ENCODE measurements at regions not wholly inside any gene's neighbourhood (a gene's known extent, or its start where the extent isn't known, plus 50 kb on each side); places are given as distances from the start of the nearest gene placed in this dataset.

DNA sequence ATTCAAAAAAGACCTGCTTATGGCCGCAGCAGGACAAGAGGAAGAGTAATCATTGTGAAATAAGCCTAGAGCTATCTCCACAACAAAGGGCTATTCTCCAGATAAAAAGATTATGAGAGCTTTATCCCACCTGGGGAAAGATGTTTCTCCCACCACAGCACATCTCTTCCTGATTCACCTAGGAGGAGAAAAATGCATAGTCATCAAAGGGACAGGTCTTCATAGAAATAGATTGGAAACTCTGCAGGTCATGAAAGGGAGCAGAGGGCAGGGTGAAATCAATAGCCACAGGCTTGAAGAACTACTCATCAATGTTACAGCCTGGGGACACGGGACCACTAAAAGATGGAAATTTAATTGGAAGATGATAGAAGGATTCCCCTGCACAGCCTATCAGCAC, 453.8 kb upstream of the TMEM132C start:
- no peak for DNase-seq

DNA sequence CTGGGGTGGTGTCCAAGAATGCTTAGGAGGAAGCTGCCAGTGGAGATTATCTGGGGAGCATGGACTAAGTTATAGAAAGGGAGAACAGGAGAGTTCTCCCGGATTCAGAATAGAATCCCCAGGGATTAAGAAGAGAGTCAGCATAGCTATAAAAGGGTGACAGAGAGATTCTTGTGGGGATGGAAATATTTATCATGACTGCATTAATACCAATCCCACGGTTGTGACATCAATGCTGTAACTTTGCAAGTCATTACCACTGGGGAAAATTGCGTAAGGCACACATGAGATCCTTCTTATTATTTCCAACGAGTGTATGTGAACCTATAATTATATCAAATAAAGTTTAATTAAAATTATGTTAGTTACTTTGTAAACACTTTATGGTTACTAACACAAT, 447.9 kb upstream of the TMEM132C start:
- no peak for DNase-seq

DNA sequence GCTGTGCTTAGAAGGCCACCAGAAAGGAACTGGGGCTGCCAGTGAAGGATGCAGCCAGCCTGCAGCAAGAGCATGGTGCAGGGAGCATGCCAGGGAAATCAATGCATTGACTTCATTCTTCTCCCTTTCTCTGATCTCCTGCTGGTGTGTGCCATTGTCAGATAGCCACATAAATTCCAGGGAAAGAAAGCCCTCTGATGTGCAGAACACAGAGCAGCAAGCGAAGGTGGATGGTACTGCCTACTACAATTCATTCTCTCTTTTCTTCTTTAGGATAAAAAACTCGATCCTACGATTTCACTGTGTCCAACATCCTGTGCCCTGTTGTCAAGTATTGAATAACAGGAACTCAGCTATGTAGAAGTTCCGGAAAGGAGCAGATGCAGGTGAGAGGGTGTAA, 446.7 kb upstream of the TMEM132C start:
- DNase-seq = no peak

DNA sequence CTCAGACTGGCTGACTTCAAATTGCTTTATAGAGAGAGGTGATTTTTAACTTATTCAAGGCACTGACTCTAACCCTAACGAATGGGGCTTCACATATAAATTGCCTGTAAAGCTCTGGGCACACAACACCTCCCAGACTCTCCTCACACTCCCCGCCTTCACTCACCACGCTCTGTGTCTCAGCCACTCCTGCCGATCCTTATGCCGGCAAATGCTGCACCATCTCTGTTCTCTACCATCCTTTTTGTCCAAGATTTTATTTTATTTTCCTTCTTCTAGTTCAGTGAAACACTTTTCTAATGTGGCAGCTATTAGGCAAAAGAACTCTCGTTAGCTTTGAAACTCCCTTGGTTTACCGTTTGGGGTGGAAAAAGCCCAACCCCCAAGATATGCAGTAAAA, 446.1 kb upstream of the TMEM132C start:
- DNase-seq = no peak

DNA sequence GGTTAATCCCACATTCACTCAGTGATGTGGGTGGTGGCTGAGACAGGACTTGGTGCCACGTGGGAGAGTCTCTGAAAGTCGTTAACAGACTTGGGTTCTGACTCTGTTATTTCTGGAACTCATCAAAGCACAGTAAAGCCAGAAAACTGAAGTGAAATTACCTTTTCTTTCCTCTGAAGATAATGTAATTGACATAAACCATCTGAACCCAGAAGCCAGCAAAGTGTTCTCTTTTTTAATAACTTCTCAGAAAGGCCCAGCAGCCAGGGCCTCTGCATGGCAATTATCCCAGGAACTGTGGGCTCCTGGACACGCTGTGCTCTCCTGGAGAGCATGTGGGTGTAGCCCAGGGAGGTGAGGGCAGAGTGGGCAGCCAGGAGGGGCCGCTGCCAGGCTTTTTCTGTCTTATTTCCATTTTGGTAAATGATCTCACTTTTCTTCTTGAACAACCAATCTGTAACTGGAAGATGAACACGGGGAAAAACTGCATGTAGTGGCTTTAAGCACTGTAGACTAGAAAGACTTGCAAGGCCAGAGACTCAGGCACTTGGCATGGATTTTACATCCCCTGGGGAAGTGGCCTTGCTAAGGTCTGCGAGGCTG, 444.1 kb upstream of the TMEM132C start:
- peak in 12 of 51 donors; percentile 4 to 53 (median 14) for DNase-seq

DNA sequence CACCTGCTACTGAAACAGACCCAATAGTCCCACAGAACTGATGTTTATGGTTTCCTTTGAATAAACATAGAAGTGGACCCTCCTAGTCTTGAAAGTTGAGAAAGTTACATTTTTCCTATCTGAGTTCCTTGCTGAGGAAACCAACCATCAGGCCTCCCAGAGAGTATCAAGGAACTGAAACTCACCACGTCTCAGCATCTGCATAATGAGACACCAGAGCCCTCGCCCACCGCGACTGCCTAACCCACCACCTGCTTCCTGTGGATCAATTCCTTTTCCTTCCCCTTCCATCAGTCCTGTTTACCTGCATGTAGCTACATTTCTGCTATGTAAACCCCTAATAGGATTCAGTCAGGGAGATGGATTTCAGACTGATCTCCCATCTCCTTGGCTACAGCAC, 443.2 kb upstream of the TMEM132C start:
- no peak for DNase-seq

DNA sequence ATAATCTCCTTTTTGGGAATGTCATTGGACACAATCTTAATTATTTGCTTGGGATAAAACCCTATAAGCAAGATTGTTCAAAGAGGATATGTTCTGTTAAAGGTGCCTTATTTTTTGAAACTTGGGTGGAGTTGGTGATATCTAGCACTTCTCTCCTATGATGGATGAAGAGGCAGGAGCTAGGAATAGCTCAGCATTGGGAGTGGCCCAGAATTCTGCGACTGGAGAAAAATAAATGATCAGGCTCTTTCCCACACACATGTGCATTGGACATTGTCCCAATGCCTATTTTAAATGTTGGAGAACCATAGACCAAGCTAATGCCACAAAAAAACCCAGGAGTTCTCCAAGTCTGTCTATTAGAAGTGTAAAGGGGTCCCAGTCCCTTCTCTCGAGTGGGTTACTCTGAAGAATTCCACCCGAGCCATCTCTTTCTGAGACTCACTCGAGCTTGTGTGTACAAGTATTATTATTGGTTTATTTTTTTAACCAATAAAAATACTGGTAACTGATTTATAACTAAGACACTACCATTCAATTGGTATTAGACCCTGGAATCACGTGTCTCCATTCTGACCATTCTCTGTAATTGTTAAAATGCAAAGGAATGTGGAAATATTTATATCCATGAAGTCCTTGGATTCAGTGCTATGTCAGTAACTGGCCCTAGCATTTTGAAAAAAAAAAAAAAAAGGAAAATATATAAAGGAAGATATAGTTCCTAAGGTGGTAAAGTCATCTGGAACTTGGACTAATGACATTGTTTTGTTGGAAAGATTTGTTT, 437.5 kb upstream of the TMEM132C start:
- DNase-seq = no peak

DNA sequence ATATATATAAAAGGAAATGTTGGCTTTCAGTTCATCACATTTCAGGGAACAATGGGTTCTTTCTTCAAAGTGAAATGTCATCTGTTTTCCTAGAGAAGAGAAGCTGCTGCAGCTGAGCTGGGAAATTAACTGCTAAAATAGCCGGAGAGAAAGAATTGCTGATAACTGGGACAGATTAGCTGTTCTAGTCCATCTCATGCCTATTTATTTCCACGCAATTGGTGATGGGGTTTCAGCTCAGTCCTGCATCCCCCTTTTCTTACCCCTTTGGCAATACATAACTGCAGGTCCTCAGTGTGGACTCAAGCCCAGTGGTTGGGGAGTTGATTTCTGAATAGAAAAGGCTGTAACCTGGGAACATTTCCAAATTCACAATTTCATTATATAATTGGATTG, 436.9 kb upstream of the TMEM132C start:
- DNase-seq = peak in 2 of 51 donors; percentile 19 to 27

DNA sequence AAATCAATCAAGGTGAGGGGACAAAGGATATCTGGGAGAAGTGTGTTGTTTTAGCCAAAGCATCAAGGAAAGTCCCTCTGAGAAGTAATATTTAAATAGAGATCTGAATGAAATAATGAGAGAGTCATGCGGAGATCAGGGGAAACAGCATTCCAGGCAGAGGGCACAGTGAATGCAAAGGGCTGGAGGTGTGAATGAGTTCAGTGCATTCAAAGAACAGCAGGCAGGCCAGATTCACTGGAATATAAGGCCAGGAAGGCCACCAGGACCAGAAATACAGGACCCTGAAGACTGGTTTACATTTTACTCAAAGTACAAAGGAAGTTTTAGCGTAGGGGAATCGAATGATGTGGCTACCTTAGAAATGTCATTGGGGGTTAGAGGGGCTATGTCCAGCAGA, 436.2 kb upstream of the TMEM132C start:
- DNase-seq = no peak

DNA sequence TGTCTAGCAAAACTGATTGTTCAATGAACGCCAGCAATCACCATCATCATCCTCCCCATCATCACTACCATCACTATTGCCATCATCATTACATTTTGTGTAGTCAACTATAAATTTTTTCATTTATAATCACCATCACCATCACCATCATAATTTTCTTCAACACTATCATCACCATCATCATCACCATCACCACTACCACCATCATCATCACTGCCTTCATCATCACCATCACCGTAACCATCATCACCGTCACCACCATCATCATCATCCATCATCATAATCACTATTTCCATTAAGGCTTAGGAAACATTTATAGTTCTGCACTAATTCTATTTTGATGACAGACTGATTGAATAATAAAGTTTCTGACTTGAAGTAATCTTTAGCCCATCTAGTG, 434.8 kb upstream of the TMEM132C start:
- DNase-seq = no peak

DNA sequence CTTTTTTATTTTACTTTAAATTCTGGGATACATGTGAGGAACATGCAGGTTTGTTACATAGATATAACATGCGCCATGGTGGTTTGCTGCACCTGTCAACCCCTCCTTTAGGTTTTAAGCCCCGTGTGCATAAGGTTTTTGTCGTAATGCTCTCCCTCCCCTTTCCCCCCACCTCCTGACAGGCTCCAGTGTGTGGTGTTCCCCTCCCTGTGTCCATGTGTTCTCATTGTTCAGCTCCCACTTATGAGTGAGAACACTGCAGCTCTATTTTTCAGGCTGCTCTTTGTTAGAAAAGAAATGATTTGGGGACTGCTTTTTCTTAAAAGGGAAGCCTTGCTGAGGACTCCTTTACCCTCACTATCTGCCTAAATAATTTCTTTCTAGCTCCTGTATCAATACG, 430.2 kb upstream of the TMEM132C start:
- peak in 7 of 51 donors; percentile 3 to 28 (median 10) for DNase-seq

DNA sequence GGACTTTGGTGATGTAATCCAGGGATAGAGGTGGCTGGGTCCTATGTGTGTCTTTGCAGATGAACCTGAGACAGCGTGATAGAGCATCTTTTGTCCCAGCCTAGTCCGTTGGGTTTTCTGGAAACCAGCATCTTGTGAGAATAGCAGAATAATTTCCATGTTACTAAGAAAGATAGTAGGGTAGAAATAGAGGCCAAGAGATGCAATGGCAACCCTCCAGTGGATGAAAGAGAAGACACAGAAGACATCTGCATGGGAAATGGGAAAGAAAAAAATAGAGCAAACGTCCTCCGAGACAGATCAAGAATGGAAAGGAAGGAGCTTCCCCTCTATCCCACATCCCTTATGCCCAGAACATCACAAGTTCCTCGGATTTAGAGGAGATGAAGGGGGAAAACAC, 409.3 kb upstream of the TMEM132C start:
- DNase-seq = no peak

DNA sequence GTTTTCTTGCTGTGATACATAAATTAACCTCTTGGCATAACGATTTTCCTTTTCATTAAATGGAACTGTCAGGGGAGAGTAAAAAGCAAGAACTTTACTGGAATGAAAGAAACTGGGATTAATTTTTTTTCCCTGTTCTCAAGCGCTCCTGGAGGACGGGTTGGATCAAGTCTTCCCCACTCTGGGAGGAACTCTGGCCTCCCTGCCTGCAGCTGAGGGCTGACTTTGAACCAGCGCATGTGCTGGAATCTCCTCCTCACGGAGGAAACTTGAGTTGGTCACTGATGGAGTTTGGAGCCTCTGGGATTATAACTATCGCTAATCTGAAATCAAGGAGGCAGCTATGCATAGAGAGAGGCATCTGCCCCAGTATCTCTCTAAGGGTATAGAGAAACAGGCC, 406.4 kb upstream of the TMEM132C start:
- no peak for DNase-seq

DNA sequence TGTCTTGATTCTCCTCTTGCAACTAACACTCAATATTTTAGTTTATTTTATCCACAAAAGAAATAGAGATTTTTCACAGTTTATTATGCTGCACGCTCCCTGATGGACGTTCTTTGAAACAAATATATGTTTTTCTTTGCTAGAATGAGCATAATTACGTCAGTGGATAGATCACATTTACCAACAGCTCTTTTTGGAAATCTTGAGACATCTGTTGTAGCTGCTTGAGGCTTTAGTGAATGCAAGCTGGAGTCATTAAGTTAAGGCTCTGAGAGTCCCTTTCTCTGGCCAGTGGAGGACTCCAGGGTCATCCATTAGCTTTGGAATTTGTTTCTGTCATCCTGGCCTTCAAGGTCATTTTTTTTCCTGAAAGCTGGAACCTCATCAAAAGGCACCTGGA, 405.6 kb upstream of the TMEM132C start:
- DNase-seq = no peak

DNA sequence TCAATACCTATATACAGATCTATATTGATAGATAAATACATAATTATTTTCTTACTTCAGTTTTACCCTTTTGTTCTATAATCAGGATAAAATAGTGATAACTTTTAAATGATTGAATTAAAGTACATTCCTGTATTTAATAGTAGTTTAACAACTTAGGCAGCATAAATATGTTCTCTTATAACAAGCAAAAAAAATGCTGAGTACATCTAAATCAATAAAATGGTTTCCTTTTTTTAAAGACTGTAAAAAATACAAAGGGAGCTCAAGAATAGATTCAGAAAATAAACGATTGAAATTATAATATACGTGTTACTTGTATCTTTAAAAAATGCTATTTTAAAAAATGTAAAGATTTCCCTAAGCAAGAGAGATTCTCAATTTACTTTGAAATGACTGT, 393.7 kb upstream of the TMEM132C start:
- no peak for DNase-seq

DNA sequence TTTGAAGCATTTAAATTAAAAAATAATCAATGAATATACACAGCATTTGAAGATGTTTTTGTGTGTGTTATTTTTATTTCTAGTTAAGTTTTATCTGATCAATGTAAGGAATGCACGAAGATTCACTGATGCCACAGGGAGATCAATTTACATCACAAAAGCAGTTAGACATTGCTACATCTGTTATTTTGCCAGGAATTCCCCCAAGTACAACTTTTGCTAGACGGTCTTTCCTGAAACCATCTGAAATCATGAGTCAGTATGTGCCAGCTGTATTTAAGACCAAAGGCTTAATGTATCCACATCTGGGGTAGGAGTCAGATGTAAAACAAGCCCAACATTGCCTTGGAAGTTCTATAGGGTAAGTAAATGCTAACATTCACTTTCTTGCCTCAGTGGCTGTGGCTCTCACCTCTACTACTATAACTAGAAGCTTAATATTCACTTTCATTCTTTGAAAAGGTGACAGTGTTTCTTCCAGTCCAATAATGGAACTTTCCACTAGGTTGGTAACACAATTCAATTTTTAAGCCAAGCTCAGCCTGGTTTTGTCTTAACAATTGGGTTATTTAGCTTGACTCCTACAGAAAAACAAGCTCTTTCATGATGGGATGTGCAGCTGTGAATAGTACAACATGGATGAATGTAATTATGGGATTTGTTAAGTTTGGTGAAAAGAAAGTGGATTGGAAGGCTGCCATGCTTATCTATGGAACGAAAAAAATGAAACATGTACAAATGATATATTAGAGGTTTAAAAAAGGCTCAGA, 385.4 kb upstream of the TMEM132C start:
- peak in 2 of 51 donors; percentile 19 to 64 for DNase-seq

DNA sequence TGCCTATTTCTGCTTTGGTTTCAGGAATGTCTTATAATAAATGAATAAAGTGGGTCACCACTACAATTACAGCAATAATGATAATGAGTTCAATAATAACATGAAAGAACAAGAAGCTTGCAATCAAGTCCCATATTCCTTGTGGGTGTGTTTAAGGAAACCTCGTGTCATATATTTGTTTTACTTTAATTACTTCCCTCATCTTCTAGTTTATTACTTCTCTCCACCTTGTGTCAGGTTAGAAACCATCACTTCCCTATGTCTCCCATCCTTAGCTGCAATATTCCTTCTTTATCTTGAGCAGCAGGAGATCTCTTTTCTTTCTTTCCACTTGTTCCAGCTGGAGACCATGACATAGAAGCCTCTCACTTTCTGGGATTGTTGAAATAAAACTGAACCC, 384.0 kb upstream of the TMEM132C start:
- no peak for DNase-seq

DNA sequence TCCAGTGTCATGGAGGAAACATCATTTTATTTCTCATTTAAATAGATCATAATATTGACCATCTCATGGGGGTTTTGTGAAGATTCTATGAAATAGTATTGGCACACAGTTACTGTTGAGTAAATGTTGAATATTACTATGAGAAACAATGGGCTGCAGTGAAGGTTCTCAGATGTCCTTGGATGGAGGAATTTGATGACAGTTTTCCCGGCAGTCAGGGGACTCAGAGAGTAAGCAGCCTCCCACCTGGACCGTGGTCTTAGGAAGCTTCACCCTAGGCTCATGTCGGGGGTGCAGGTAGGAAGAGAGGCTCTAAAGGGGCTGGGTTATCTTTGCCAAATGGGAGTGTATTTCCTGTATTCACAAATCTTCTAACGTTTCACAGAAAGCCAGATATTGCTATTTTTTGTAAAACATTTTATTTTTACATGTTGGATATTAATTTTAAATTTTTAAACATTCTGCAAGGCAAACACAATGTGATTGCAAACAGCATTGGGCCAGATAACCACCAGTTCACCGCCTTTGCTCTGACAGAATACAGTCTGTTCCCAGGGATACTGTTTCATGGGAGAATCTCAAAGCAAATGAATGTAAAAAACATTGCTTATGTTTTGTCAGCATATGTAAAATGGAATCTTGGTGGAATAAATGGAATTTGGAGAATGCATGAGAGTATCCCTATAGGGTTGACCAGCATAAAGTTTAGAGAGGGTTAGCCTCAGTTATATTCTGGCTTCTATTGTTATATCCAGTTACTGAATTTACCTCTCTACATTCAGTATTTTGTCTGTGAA, 380.8 kb upstream of the TMEM132C start:
- DNase-seq = no peak

DNA sequence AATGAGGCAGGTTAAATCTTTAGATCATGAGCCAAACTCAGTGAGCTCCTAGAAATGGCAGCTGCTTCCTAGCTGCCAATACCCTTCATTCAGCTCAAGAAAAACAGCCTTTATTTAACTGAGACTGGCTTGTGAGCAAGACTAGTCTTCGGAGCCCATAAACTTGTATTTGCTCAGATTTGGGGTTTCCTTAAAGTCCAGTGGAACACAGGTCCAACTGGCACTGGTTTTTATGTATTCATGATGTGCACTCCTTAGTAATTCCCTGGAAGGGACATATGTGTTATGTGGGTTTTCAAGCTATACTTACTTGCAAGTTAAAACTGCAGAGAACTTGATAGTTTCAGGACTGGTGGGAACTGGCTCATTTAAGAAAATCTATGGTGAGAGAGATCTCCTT, 380.1 kb upstream of the TMEM132C start:
- DNase-seq = no peak

DNA sequence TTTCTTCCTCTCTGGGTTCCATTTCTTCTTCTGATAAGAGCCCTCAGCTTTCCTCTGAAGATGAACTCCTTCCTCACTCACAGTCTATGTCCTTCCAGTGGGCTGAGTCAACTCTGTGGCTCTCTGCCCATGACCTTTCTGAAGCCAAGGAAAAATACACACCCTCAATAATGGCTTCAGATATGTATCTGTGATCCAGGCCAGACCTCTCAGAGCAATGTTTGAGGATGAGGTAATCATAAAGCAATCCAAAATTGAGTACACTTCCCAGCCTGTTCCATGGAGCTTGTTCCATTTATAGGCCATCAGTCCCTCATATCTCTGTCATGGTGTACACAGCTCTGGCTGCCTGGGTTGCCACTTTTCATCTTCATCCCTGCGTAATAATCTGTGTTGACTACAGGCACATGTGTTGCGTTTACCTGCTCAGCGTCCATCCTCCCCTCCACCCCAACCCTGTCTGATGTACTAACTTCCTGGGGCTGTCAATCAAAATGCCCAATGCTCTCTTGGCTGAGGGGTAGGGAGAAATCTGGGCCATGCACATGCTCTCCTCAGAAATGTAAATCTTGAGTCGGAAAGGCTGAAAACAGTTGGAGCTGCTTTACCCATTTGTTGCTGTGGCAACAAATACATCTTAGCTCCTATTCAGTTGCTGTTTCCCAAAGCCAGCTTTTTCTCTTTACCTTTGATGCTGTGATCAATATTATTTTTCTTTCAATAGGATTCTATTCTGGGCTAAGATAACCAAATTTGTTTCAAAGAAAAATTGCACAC, 377.8 kb upstream of the TMEM132C start:
- DNase-seq = no peak

All from hypothalamus (tissue), 51 donors.